ENCODE measurements at regions not wholly inside any gene's neighbourhood (a gene's known extent, or its start where the extent isn't known, plus 50 kb on each side); places are given as distances from the start of the nearest gene placed in this dataset.

GRCh38 chr1:222373831-222374602, 173.9 kb downstream of the HHIPL2 start:
- H3K9ac ChIP-seq = no peak overlapping the region
- no peaks in the 10 kb centered on the region for H3K27me3 ChIP-seq (ENCODE audit: insufficient read depth, low read depth)
- no peaks in the 10 kb centered on the region for H4K20me1 ChIP-seq (ENCODE audit: insufficient read depth)
- H3K79me2 ChIP-seq (ENCODE audit: insufficient read depth, low read depth) = no peaks in the 10 kb centered on the region
- H3K4me3 ChIP-seq (IDR thresholded peaks at IDR 0.05; ENCODE audit: insufficient read depth, low read depth, low read length) = no peak overlapping the region
- no peaks in the 10 kb centered on the region for H3K4me1 ChIP-seq (ENCODE audit: low read depth, poor library complexity, severe bottlenecking)
- no peak overlapping the region for H3K4me2 ChIP-seq
- H3K36me3 ChIP-seq (ENCODE audit: insufficient read depth) = no peaks in the 10 kb centered on the region
- no peak overlapping the region for H2AFZ ChIP-seq (ENCODE audit: low read depth)
- no peak overlapping the region for H3K27ac ChIP-seq
- TF ChIP-seq CTCF (conservative IDR thresholded peaks at IDR 0.05; ENCODE audit: low read depth, low read length) = no peak

GRCh38 chr1:222373216-222373615, 174.7 kb downstream of the HHIPL2 start:
- Histone ChIP-seq H3K27me3 (ENCODE audit: insufficient read depth, low read depth) (no peaks in the 10 kb centered on the region), H3K4me1 (ENCODE audit: low read depth, poor library complexity, severe bottlenecking) (no peaks in the 10 kb centered on the region), H3K4me3 (IDR thresholded peaks at IDR 0.05; ENCODE audit: insufficient read depth, low read depth, low read length) (no peak overlapping the region), H4K20me1 (ENCODE audit: insufficient read depth) (no peaks in the 10 kb centered on the region), H3K36me3 (ENCODE audit: insufficient read depth) (no peaks in the 10 kb centered on the region), H3K4me2 (no peak overlapping the region), H3K27ac (no peak overlapping the region), H3K9ac (no peak overlapping the region), H2AFZ (ENCODE audit: low read depth) (no peak overlapping the region), H3K79me2 (ENCODE audit: insufficient read depth, low read depth) (no peaks in the 10 kb centered on the region)
- TF ChIP-seq CTCF (conservative IDR thresholded peaks at IDR 0.05; ENCODE audit: low read depth, low read length) = no peak

- no peak overlapping the region for H3K9ac ChIP-seq
- no peaks in the 10 kb centered on the region for H4K20me1 ChIP-seq (ENCODE audit: insufficient read depth)
- no peak for TF ChIP-seq CTCF (conservative IDR thresholded peaks at IDR 0.05; ENCODE audit: low read depth, low read length)
- no peaks in the 10 kb centered on the region for H3K4me1 ChIP-seq (ENCODE audit: low read depth, poor library complexity, severe bottlenecking)
- H2AFZ ChIP-seq (ENCODE audit: low read depth) = no peak overlapping the region
- no peaks in the 10 kb centered on the region for H3K79me2 ChIP-seq (ENCODE audit: insufficient read depth, low read depth)
- no peak overlapping the region for H3K4me3 ChIP-seq (IDR thresholded peaks at IDR 0.05; ENCODE audit: insufficient read depth, low read depth, low read length)
- H3K27me3 ChIP-seq (ENCODE audit: insufficient read depth, low read depth) = no peaks in the 10 kb centered on the region
- no peak overlapping the region for H3K4me2 ChIP-seq
- no peaks in the 10 kb centered on the region for H3K36me3 ChIP-seq (ENCODE audit: insufficient read depth)
- H3K27ac ChIP-seq = no peak overlapping the region
These were observed 175.7 kb downstream of the HHIPL2 start for GRCh38 chr1:222372221-222372620.

GRCh38 chr1:222370913-222371675, 176.8 kb downstream of the HHIPL2 start:
- no peak overlapping the region for H3K4me2 ChIP-seq
- H2AFZ ChIP-seq (ENCODE audit: low read depth) = no peak overlapping the region
- no peak overlapping the region for H3K4me3 ChIP-seq (IDR thresholded peaks at IDR 0.05; ENCODE audit: insufficient read depth, low read depth, low read length)
- H4K20me1 ChIP-seq (ENCODE audit: insufficient read depth) = no peaks in the 10 kb centered on the region
- H3K27ac ChIP-seq = no peak overlapping the region
- H3K79me2 ChIP-seq (ENCODE audit: insufficient read depth, low read depth) = no peaks in the 10 kb centered on the region
- no peaks in the 10 kb centered on the region for H3K27me3 ChIP-seq (ENCODE audit: insufficient read depth, low read depth)
- H3K9ac ChIP-seq = no peak overlapping the region
- TF ChIP-seq CTCF (conservative IDR thresholded peaks at IDR 0.05; ENCODE audit: low read depth, low read length) = no peak
- no peaks in the 10 kb centered on the region for H3K4me1 ChIP-seq (ENCODE audit: low read depth, poor library complexity, severe bottlenecking)
- no peaks in the 10 kb centered on the region for H3K36me3 ChIP-seq (ENCODE audit: insufficient read depth)

Data from KMS-11 (cell line).